G401 (cell line): ENCODE measurements at regions not wholly inside any gene's neighbourhood (a gene's known extent, or its start where the extent isn't known, plus 50 kb on each side); places are given as distances from the start of the nearest gene placed in this dataset.

Experiments
- DNase-seq: peaks from one replicate; pipeline ENCODE4 v3.0.0-alpha.2; 2015; ENCODE audit warnings: low spot score
- in situ Hi-C: cut with HindIII; loops from 2 replicates; pipeline ENCODE4 v1.10.0; 2016; ENCODE audit warnings: low sequenced_read_pairs, mixed read lengths

DNA sequence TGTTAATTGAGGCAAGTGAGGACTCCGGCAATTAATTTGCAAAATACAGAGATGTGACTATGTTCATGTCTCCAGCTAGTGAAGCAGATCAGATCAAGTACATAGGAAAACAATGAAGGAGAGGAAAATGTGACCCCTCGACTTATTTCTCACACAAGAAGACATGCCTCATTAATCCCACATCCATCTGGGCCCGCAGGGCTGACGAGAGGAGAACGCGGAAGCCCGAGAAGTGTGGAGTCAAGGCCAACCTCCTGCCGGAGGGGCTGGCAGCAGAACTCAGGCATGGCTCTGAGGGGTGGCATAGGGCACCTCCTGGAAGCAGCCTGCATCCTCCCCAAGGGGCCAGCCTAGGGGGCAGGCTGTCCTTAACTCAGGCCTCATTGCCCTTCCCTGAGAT, 54.4 kb downstream of the ZNF503 start:
- no peak for DNase-seq
- in situ Hi-C loops = no loop called here

DNA sequence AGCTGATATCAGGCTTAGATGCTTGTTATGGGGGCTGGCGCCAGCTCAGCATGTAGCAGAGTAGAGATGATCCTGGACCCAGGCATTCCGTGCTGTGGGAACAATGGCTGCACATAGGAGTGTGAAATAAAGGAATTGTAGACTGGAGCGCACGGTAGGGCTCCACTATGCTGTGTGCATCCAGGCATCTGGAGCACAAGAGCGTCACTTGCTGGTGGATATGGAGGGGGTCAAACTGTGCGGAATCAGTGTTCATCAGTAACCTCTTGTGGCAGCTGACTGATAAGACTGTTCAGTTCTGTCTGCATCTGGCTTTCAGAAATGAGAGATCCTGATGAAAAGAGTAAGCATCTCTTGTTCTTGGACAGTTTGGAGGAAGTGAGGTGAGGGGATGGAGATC, 55.8 kb downstream of the ZNF503 start:
- in situ Hi-C loops = no loop called here
- DNase-seq = no peak

DNA sequence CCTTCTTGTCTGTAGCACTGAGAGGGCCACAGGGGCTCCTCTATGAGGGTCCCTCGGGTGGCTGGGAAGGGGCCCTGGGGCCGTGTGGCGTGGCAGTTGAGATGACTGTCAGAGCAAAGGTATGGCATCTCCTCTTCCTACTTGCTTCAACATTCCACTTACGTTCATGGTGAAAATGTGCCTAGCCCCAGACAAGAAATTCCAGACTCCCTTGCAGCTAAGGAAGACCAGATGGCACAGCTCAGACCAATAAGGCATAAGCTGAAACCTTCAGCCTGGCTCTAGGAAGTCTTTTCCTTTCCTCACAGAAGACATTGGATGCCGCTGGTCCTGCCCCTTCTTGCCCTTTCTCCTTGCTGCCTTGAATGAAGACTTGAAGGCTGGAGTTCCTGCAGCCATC, 57.4 kb downstream of the ZNF503 start:
- in situ Hi-C loops = no loop called here
- no peak for DNase-seq

DNA sequence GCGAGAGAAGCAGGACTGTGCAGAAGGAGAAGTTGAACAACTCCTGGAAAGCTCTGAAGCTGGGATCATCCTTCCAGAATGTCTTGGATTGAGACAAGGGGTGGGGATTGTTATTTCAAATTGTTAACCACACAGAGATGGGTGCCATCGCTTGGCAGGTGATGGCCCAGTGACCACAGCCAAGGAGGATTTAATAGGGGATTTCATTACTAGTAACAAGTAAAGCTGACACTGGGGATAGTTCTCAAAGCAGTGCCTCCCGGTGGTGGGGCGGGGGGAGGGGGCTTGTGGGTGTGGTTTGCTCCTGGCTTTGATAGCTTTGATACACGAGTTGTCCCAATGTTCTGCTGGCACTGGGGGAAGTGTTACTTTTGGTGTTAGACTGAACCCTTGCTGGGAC, 59.2 kb downstream of the ZNF503 start:
- no peak for DNase-seq
- in situ Hi-C loops = no loop called here

- in situ Hi-C loops = no loop called here
- DNase-seq = no peak
Measured at GRCh38 chr10:75335983-75336382, 65.6 kb downstream of the ZNF503 start.

DNA sequence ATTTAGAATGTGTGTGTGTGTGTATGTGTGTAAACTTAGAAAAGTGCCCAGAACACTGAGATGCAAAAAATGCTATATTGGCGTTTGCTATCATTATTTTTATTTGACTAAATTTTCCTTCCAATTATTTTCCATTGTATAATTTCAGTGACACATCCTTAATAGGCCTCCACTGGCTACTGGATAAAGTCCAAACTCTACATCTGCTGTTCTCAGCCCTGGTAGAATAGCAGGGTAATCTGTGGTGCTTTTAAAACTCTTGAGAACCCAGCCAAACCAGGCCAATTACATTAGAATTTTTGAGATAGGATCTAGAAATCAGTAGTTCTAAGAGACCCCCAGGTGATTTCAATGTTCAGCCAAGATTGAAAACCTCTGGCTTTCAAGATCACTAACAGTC, 66.4 kb downstream of the ZNF503 start:
- peak; percentile 67 for DNase-seq
- in situ Hi-C loops = no loop called here

DNA sequence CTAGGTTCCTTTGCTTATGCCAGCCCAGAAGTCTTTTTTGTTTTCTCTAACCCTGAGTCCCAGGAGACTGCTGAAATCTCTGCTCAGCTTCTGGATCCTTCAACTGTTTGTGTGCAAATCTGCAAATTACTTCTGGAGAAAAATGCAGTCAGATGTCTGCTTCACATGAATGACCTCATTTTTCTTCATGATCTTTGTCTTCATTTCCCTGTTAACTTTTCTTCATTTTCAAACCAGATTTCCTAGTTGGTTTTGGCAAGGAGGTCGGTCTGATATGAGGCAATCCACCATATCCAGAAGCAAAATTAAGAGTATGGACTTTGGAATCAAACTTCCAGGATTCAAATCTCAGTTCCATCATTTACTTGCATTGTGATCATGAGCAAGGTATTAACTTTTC, 66.8 kb downstream of the ZNF503 start:
- in situ Hi-C loops = no loop called here

GRCh38 chr10:75332081-75332480, 69.5 kb downstream of the ZNF503 start:
- DNase-seq = no peak
- in situ Hi-C loops = no loop called here

More for the DNA sequence above, 66.8 kb downstream of the ZNF503 start:
- peak; percentile 8 for DNase-seq

DNA sequence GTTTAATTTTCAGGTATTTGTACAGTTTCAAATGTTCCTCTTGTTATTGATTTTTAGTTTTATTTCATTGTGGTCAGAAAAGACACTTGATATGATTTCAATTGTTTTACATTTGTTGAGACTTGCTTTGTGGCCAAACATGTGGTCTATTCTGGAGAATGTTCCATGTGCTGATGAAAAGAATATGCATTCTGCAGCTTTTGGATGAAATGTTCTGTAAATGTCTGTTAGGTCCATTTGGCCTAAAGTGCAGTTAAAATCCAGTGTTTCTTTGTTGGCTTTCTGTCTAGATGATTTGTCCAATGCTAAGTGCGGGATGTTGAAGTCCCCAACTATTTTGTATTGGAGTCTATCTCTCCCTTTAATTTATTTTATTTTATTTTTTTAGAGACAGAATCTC, 70.5 kb downstream of the ZNF503 start:
- in situ Hi-C loops = no loop called here
- no peak for DNase-seq

GRCh38 chr10:75329190-75329745, 72.3 kb downstream of the ZNF503 start:
- no peak for DNase-seq
- in situ Hi-C loops = no loop called here

- in situ Hi-C loops = no loop called here
- DNase-seq = no peak
Measured at GRCh38 chr10:75326306-75326705, 75.3 kb downstream of the ZNF503 start.

DNA sequence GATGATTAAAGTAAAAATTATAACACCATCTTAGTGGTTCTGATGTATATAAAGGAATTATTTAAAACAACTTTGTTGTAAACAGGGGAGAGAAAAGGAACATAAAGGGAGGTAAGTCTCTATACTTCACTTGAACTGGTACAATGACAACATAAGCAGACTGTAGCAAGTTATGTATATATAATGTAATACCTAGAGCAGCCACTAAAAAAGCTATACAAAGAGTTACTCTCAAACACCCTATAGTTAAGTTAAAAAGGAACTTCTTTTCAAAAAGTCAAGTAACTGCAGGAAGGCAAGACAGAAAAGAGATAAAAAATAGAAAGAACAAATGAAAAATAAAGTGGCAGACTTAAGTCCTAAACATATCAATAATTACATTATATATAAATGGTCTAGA, 82.3 kb downstream of the ZNF503 start:
- in situ Hi-C loops = no loop called here
- DNase-seq = no peak

DNA sequence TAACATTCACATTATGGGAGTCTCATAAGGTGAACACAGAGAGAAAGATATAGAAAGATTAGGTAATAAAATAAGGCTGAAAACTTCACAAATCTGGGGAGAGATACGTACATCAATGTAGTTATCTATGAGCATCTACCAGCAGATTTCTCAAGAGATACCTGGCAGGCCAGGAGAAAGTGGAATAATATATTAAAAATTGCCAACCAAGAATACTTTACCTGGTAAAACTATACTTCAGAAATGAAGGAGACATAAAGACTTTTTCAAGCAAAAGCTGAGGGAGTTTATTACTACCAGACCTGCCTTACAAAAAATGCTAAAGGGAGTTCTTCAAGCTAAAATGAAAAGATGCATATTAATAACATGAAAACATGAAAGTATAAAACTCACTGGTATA, 78.8 kb upstream of the COMTD1 start:
- in situ Hi-C loops = no loop called here
- no peak for DNase-seq

- in situ Hi-C loops = no loop called here
- DNase-seq = no peak
Measured at GRCh38 chr10:75312440-75312839, 76.7 kb upstream of the COMTD1 start.

DNA sequence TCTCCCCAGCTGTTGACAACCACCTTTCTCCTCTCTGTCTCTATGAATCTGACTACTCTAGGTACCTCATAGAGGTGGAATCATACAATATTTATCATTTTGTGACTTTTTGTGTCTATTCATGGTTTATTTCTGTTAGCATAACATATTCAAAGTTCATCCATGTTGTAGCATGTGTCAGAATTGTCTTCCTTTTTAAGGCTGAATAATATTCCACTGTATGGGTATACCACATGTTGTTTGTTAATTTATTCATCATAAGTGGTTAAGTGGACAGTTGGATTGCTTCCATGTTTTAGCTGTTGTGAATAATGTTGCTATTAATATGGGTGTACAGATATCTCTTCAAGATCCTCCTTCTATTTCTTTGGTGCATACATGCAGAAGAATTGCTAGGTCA, 69.9 kb upstream of the COMTD1 start:
- no peak for DNase-seq
- in situ Hi-C loops = no loop called here

DNA sequence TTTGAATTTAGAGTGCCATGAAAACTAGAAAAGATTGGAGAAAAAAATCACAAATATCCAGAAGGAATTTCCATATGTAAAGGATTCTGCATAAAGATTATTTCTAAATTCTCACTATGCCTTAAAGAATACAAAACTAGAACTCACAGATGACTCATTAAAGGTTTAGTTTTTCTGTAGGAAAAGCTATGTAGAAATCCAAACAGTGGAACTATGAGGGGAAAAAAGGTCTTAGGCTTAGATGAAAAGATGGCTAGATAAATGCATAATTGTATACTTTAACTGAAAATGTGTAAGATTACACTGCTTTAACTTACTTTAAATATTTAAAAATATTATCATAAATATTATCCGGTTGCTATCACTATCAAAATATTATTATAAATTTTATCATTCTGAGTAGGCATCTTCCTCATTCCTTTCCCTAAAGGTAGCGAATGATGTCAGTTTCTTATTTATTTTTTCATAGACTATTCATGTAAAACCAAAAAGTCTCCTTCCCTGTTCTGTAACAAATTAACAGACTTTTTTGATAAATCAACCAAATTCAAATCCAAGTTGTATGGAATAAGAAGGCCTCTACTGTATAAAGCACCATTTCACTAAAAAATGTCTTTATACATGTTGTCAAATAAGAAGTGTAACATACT, 69.1 kb upstream of the COMTD1 start:
- DNase-seq = no peak
- in situ Hi-C loops = no loop called here

GRCh38 chr10:75304313-75304712, 68.6 kb upstream of the COMTD1 start:
- in situ Hi-C loops = no loop called here
- no peak for DNase-seq

DNA sequence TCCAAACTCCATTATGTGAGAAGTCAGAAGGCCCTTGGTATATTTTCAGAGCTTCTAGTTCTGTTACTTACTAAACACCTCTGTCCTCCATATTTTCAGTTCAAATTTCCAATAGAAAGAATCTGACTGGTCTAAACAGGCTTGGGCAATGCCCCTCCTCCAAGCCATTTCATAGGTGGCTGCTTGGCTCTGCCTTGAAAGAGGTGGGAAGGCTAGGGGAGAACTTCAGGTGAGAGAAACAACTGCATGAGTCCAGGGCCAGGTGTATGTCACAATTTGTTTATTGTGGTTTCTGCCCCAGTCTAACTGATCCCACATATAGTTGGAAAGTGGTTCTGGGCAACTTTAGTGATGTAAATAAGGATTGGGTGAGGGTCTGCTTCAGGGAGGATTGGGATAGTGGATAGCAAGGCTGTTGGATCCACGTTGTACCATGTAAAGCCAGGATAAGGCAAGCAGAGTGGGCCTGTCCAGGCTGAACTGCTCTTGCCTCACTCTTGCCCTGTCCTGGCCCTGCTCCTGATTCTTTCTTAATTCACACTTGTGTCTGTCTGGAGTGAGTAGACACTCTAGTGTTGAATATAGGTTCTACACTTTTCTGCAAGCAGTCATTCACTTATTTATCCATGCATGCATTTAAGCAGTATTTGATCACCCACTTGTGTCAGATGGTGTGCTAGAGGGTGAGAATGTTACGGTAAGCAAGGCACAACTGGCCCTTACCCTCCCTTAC, 67.5 kb upstream of the COMTD1 start:
- DNase-seq = no peak
- in situ Hi-C loops = no loop called here

DNA sequence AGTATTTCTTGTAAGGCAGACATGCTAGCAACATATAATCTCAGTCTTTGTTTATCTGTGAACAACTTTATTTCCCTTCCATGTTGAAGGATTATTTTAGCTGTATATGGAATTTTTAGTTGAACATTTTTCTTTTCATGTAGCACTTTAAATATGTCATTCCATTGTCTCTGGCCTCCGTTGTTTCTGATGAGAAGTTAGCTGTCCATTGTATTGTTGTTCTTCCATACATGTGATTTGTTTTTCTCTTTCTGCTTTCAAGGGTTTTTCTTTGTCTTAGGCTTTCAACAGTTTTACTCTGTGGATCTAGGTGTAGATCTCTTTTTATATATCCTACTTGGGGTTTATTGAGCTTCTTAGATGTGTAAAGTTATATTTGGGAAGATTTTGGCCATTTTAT, 66.3 kb upstream of the COMTD1 start:
- in situ Hi-C loops = no loop called here
- no peak for DNase-seq

DNA sequence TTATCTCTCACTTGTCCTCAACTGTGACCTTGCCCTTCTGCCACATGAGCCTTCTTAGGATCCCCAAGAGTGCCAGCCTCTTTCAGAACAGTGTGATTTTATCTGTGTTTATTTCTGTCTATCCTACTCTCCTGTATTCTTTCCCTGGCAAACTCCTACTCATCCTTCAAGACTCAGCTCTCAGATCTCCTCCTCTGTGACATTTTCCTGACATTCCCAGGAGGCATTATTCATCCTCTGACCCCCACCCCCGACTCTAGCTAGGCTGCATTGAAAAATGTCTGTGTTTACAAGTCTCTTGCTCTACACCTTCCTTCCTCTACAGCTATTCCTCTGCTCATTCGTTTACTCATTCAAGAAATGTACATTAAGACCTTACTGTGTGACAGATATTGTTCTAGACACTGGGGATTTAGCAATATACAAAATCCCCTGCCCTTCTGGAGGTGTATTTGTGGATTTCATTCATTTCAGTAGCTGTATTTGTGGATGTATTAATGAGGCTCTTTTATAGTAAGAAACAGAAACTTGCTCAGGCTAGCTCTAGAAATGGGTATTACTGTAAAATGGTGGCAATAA, 61.4 kb upstream of the COMTD1 start:
- in situ Hi-C loops = no loop called here
- no peak for DNase-seq
